ENCODE measurements at regions not wholly inside any gene's neighbourhood (a gene's known extent, or its start where the extent isn't known, plus 50 kb on each side); places are given as distances from the start of the nearest gene placed in this dataset.

GRCh38 chr9:26460624-26461023, 432.0 kb downstream of the CAAP1 start:
- WGBS, 2 donors: 13 to 20% methylated on average over 1 of the region's 1 CpG
- no peak for DNase-seq (ENCODE audit: low spot score in 2 of 2)
- no peak overlapping the region for H3K4me3 ChIP-seq (ENCODE audit: low read depth, poor library complexity, severe bottlenecking)
- TF ChIP-seq CTCF (IDR thresholded peaks at IDR 0.05): no peak
- no peak for TF ChIP-seq POLR2A (IDR thresholded peaks at IDR 0.05)
- intact Hi-C loops (cut with DNase I; ENCODE audit: low total_unique reads): no loop called here

GRCh38 chr9:26459959-26460358, 432.6 kb downstream of the CAAP1 start:
- 77 to 83% methylated on average over 2 of the region's 2 CpGs for WGBS, 2 donors
- no peak overlapping the region for H3K4me3 ChIP-seq (ENCODE audit: low read depth, poor library complexity, severe bottlenecking)
- intact Hi-C loops (cut with DNase I; ENCODE audit: low total_unique reads): no loop called here
- no peak for TF ChIP-seq POLR2A (IDR thresholded peaks at IDR 0.05)
- DNase-seq (ENCODE audit: low spot score in 2 of 2): no peak

DNA sequence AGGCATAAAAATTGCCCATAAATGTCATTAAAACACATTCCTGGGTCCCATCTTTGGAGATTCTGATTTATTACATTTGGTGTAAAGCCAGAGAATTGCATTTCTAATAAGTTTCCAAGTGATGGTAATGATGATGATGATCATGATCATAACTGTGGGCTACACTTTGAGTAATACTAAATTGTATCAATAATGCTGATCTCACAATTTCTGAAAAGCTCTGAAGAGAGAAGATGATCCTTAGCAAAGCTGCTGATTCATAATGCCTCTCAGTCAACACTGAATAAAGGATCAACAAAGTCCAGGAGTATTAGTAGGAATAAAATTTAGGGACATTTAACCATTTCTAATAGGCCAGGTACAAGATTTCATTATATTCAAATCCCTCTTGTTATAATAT, 434.5 kb downstream of the CAAP1 start:
- no peak overlapping the region for H3K4me3 ChIP-seq (ENCODE audit: low read depth, poor library complexity, severe bottlenecking)
- DNase-seq (ENCODE audit: low spot score in 2 of 2): no peak
- TF ChIP-seq POLR2A (IDR thresholded peaks at IDR 0.05) (no peak), CTCF (IDR thresholded peaks at IDR 0.05) (no peak)
- intact Hi-C loops (cut with DNase I; ENCODE audit: low total_unique reads): no loop called here

DNA sequence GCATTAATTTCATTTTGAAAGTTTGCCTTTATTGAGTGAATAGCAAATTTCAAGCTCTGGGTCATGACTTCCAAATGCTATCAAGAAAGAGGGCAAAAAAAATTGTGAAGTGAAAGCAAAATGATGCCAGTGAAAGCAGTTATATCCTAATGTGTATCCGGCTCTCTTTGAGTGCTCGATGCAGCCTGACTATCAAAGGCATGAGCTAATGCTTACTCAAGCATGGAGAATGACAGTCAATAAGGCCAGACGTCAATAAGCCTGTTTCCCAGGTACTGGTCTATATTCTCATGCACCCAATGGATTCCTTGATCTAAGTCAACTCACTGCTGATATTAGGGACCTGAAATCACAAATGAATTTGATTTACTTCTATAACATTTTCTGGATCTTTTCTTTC, 435.5 kb downstream of the CAAP1 start:
- intact Hi-C loops (cut with DNase I; ENCODE audit: low total_unique reads): no loop called here
- TF ChIP-seq POLR2A (IDR thresholded peaks at IDR 0.05): no peak
- no peak for TF ChIP-seq CTCF (IDR thresholded peaks at IDR 0.05)
- H3K4me3 ChIP-seq (ENCODE audit: low read depth, poor library complexity, severe bottlenecking): no peak overlapping the region
- no peak for DNase-seq (ENCODE audit: low spot score in 2 of 2)
- 65 to 77% methylated on average over 3 of the region's 3 CpGs for WGBS, 2 donors

DNA sequence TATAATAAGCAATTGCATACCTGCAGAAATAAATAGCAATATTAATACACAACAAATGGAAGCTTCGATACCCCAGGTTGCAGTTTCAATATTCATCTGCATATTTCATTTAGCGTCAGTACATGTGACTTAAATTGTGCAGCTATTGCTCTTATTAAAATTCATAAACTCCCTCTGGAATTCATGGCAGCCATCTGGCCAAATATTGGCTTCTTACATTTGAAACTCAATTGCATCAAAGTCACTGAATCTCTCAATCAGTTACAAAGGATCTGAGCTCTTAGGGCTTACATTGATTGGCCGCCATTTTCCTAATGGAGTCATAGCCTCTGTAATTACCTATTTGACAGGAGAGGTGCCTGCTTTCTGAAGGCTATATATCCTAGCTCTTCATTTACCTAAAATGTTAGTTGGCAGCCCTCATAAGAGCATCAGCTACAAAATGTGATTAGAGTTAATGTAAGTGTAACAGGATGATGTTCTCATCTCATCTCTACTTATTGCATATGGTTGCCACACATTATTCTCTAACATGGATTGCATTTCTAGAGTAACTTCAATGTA, 453.5 kb downstream of the CAAP1 start:
- intact Hi-C loops (cut with DNase I; ENCODE audit: low total_unique reads): no loop called here
- 89% methylated on average over 3 of the region's 3 CpGs for WGBS, 2 donors
- no peak for DNase-seq (ENCODE audit: low spot score in 2 of 2)
- no peak overlapping the region for H3K4me3 ChIP-seq (ENCODE audit: low read depth, poor library complexity, severe bottlenecking)
- no peak for TF ChIP-seq CTCF (IDR thresholded peaks at IDR 0.05)
- no peak for TF ChIP-seq POLR2A (IDR thresholded peaks at IDR 0.05)

DNA sequence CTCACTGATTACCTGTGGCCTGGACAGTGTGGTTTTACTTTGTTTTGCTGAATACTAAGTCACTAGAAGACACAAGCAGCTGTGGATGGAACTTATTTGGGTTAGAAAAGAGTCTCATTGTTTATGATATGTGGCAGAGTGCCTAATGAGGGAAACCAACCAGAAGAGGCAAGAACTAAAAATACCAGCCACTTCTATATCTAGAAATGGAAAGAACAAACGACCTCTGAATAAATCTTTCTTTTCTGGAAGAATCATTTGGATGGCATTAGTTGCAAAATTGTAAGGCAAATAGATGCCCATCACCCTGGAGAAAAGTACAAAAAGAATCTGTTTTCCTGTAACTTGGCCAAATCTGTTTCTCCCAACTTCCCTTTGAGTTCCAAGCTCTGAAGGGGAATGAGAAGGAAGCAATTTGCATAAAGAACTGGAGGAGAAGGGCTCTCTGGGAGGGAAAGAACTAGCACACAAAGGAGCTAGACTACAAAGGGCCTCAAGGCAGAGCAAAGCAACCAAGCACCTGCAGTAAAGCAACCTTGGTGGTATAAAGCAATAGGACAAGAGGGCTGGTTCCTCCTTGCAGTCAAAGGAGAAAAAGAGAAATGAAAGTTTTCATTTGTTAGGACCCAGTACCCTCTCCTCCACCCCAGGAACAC, 455.4 kb downstream of the CAAP1 start:
- H3K4me3 ChIP-seq (ENCODE audit: low read depth, poor library complexity, severe bottlenecking): no peak overlapping the region
- intact Hi-C loops (cut with DNase I; ENCODE audit: low total_unique reads): no loop called here
- no peak for DNase-seq (ENCODE audit: low spot score in 2 of 2)
- no peak for TF ChIP-seq CTCF (IDR thresholded peaks at IDR 0.05)
- TF ChIP-seq POLR2A (IDR thresholded peaks at IDR 0.05): no peak
- 4 to 8% methylated on average over 1 of the region's 1 CpG for WGBS, 2 donors

Measured in lower leg skin (tissue), 4 donors.